ENCODE measurements at regions not wholly inside any gene's neighbourhood (a gene's known extent, or its start where the extent isn't known, plus 50 kb on each side); places are given as distances from the start of the nearest gene placed in this dataset.

DNA sequence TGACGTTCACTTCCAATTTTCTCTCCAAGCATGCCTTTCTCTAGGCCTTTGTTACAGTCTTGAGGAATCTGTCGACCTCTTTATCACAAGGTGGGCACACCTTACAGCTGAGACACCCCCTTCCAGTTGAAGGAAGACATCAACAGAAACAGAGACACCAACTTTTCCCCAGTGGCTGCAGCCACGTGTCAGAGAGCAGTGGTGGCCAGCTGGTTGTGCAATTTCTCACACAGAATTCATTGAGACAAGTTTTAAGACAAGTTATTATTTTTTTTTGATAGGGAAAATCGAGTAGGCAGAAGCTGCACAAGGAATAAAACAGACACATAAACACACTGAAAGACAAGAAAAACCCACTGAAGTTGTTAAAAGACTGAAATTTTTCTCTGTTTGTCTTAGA is 436.7 kb upstream of the MDFIC2 start:
- BruUV-seq (replicated peaks), result no TSS peak
- H2AFZ ChIP-seq (ENCODE audit: low read depth, low read length, poor library complexity, severe bottlenecking), result no peak overlapping the region
- H4K20me1 ChIP-seq (ENCODE audit: insufficient read depth), result no peaks in the 10 kb centered on the region

More for the DNA sequence above, 436.7 kb upstream of the MDFIC2 start:
- ChIA-PET POLR2A (no interaction called here), RAD21 (ENCODE audit: low non-redundant PET in 1 of 2, low total read pairs in 2 of 2, uncharacterized antibody in 2 of 2, unreplicated experiment in 2 of 2) (no interaction called here), CTCF (no interaction called here)
- Histone ChIP-seq H3K27ac (ENCODE audit: low read depth, low read length) (no peak overlapping the region), H3K36me3 (ENCODE audit: control insufficient read depth in 1 of 2, insufficient read depth in 2 of 2, low read length in 2 of 2) (no peaks in the 10 kb centered on the region), H3K4me1 (ENCODE audit: control insufficient read depth in 1 of 2, insufficient read depth in 2 of 2, low read length in 2 of 2) (no peaks in the 10 kb centered on the region), H3K9me3 (ENCODE audit: control insufficient read depth in 1 of 2, insufficient read depth in 1 of 2, low read depth in 1 of 2, low read length in 2 of 2) (no peaks in the 10 kb centered on the region; a peak in 1 of 4 replicates), H3K79me2 (ENCODE audit: insufficient read depth, low read length) (no peaks in the 10 kb centered on the region), H3K9me2 (ENCODE audit: insufficient read depth) (no peaks in the 10 kb centered on the region), H3K4me3 (replicated peaks in 1 of 2; ENCODE audit: low read depth in 1 of 2, low read length in 2 of 2) (no peak overlapping the region), H3K27me3 (ENCODE audit: insufficient read depth, low read length) (no peaks in the 10 kb centered on the region), H3K9ac (ENCODE audit: low read length) (no peak overlapping the region), H3K4me2 (ENCODE audit: low read length) (no peak overlapping the region)
- no peak for ATAC-seq
- intact Hi-C loops (cut with micrococcal nuclease), result no loop called here
- TF ChIP-seq RAD21 (IDR thresholded peaks at IDR 0.05; ENCODE audit: low read depth), result no peak
- no peak for TF ChIP-seq JUND (IDR thresholded peaks at IDR 0.05)
- TF ChIP-seq ELF1 (IDR thresholded peaks at IDR 0.05; ENCODE audit: borderline replicate concordance, low read depth), result no peak
- TF ChIP-seq EZH2 (IDR thresholded peaks at IDR 0.05), result no peak
- TF ChIP-seq EGR1 (IDR thresholded peaks at IDR 0.05; ENCODE audit: low read depth), result no peak
- TF ChIP-seq CEBPB (IDR thresholded peaks at IDR 0.05; ENCODE audit: low read depth), result no peak
- no peak for TF ChIP-seq CTCF (IDR thresholded peaks at IDR 0.05 in 2 of 3, conservative IDR thresholded peaks at IDR 0.05 in 1 of 3; ENCODE audit: borderline replicate concordance in 1 of 3, insufficient read depth in 1 of 3, low read depth in 2 of 3, low read length in 2 of 3)
- TF ChIP-seq REST (IDR thresholded peaks at IDR 0.05; ENCODE audit: low read depth), result no peak
- no peak for TF ChIP-seq POLR2AphosphoS5 (IDR thresholded peaks at IDR 0.05; ENCODE audit: low read depth, low read length)
- no peak for TF ChIP-seq YY1 (IDR thresholded peaks at IDR 0.05; ENCODE audit: extremely low read depth, insufficient replicate concordance, low read depth, low read length)
- no peak for TF ChIP-seq EZH2phosphoT487 (IDR thresholded peaks at IDR 0.05; ENCODE audit: borderline replicate concordance)
- DNase-seq (ENCODE audit: low read depth, low spot score), result no peak
